Stomach smooth muscle (tissue), 2 donors: ENCODE measurements at regions not wholly inside any gene's neighbourhood (a gene's known extent, or its start where the extent isn't known, plus 50 kb on each side); places are given as distances from the start of the nearest gene placed in this dataset.

ENCODE experiments used
- H3K27ac ChIP-seq: one replicate; pipeline ENCODE4 v1.7.0; 2013; ENCODE audit warnings: mild to moderate bottlenecking, low read length, inconsistent platforms
- H3K27me3 ChIP-seq, 2 donors: one replicate each; pipeline ENCODE4 v1.7.0; 2013; ENCODE audit warnings: low read length in 2 of 2; ENCODE audit not compliant: insufficient read depth in 2 of 2, control insufficient read depth in 1 of 2
- H3K36me3 ChIP-seq, 2 donors: one replicate each; pipeline ENCODE4 v1.7.0; 2013; ENCODE audit warnings: low read length in 2 of 2; ENCODE audit not compliant: control insufficient read depth in 2 of 2, insufficient read depth in 2 of 2
- H3K4me1 ChIP-seq: one replicate; pipeline ENCODE4 v1.7.0; 2013; ENCODE audit warnings: low read length; ENCODE audit not compliant: control insufficient read depth, insufficient read depth
- H3K4me3 ChIP-seq, 2 donors: one replicate each; pipeline ENCODE4 v1.7.0; 2013; ENCODE audit warnings: low read length in 2 of 2
- H3K9ac ChIP-seq, 2 donors: one replicate each; pipeline ENCODE4 v1.7.0; 2013; ENCODE audit warnings: low read length in 2 of 2, mild to moderate bottlenecking in 1 of 2
- H3K9me3 ChIP-seq, 2 donors: one replicate each; pipeline ENCODE4 v1.7.0; 2013; ENCODE audit warnings: low read length in 2 of 2; ENCODE audit not compliant: control insufficient read depth in 2 of 2
- donor health status: healthy.
- donor health status: Pancreatic carcinoma.

DNA sequence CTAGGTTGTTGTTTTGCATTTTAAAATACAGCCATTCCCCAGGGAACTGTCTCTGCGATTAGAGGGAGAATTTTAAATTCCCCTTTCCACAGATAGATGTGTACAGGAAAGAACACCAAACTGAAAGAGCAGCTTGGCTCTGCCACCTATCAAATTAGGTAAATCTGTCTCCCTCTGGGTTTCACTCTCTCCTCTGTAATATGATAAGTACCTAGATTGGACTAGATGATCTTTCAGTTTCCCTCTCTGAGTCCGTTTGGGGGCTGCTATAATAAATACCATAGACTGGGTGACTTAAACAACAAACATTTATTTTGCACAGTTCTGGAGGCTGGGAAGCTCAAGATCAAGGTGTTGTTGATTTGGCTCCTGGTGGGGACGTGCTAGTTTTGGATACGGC, 186.0 kb downstream of the KIF20B start:
- H3K9ac ChIP-seq: no peak overlapping the region
- H3K4me1 ChIP-seq: no peaks in the 10 kb centered on the region
- H3K9me3 ChIP-seq: no peaks in the 10 kb centered on the region
- H3K4me3 ChIP-seq: no peak overlapping the region
- H3K36me3 ChIP-seq: no peaks in the 10 kb centered on the region
- H3K27me3 ChIP-seq: no peaks in the 10 kb centered on the region
- no peak overlapping the region for H3K27ac ChIP-seq

DNA sequence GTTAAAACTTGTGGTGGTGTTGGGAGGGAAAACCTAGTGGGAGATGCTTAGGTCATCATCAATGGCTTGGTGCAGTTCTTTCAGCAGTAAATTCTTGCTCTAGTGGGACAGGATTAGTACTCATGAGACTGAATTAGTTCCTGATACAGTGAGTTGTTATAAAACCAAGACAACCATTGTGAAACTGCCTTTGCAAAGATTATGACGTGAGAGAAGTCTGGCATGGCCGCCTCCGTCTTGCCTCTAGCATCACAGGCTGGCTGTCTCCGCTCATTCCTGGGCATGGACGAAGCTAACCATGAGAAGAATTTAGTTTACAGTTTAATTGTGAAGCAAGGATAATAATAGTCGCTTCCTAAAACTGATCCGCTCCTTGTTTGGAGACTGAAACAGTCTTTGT, 186.4 kb downstream of the KIF20B start:
- no peaks in the 10 kb centered on the region for H3K36me3 ChIP-seq
- no peaks in the 10 kb centered on the region for H3K27me3 ChIP-seq
- no peaks in the 10 kb centered on the region for H3K9me3 ChIP-seq
- H3K4me1 ChIP-seq: no peaks in the 10 kb centered on the region
- H3K4me3 ChIP-seq: no peak overlapping the region
- no peak overlapping the region for H3K27ac ChIP-seq
- H3K9ac ChIP-seq: no peak overlapping the region

DNA sequence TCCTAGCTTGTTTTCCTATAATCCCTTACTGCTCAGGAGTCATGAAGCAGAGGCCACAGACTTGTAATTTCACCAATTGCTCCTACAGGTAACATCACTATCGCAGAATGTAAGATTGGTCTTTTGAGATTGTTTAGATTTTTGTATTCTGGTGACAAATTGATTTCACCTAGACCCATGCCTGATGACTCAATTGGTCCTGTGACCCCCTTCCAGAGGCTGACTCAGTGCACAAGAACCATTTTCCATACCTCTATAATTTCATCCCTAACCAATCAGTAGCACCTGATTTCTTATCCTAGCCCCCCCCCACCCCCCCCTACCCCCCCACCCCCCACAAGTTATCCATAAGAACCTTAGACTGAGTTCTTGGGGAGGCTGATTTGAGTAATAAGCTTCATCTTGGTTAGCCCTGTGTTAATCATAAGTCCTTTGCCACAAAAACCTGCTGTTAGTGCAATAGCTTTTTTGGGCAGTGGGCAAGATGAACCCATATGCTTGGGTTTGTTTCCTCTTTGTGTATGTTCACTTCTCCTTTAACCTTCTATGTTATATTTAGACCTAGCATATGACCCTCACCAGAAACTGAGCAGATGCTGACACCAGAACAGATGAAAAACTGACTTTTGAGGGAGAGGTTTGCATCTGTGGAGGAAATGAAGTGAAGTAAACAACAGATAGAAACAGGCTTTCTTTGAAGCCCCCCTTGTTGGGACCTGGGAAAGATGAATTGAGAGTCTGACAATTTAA, 187.1 kb downstream of the KIF20B start:
- no peaks in the 10 kb centered on the region for H3K27me3 ChIP-seq
- no peaks in the 10 kb centered on the region for H3K9me3 ChIP-seq
- H3K9ac ChIP-seq: no peak overlapping the region
- H3K36me3 ChIP-seq: no peaks in the 10 kb centered on the region
- no peaks in the 10 kb centered on the region for H3K4me1 ChIP-seq
- H3K27ac ChIP-seq: no peak overlapping the region
- no peak overlapping the region for H3K4me3 ChIP-seq

DNA sequence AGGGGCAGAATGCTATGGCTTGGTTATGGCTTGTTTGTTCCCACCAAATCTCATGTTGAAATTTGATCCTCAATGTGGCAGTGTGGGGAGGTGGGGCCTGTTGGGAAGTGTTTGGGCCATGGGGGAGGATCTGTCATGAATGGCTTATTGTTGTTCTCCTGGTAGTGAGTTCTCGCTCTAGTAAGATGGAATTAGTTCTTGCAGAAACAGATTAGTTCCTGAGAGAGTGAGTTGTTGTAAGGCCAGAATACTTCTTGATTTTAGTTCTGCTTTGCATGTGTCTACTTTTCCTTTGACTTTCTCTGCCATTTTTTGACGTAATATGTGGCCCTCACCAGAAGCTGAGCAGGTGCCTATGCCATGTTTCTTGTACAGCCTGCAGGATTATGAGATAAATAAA, 188.2 kb downstream of the KIF20B start:
- Histone ChIP-seq H3K27me3 (no peaks in the 10 kb centered on the region), H3K4me1 (no peaks in the 10 kb centered on the region), H3K4me3 (no peak overlapping the region), H3K27ac (no peak overlapping the region), H3K9me3 (no peaks in the 10 kb centered on the region), H3K9ac (no peak overlapping the region), H3K36me3 (no peaks in the 10 kb centered on the region)

DNA sequence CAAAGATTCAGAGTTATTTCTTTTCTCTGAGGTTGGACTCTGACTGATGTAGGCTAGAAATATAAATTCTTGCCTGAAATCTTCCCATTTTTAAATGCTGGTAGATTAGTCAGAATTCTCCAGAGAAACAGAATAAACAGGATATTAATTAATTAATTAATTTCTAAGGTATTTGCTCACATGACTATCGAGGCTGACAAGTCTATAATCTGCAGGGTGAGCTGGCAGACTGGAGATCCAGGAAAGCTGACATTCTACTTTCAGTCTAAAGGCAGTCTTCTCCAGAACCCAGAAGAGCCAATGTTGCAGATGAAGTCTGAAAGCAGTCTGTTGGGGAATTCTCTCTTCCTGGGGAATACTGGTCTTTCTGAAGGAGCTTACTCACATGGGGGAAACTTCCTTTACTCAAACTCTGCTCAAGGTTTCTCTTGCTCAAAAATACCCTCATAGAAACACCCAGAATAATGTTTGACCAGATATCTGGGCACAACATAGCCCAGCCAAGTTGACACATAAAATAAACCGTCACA, 189.7 kb downstream of the KIF20B start:
- H3K4me1 ChIP-seq: no peaks in the 10 kb centered on the region
- H3K4me3 ChIP-seq: no peak overlapping the region
- no peaks in the 10 kb centered on the region for H3K9me3 ChIP-seq
- H3K9ac ChIP-seq: no peak overlapping the region
- H3K27ac ChIP-seq: no peak overlapping the region
- H3K27me3 ChIP-seq: no peaks in the 10 kb centered on the region
- no peaks in the 10 kb centered on the region for H3K36me3 ChIP-seq

GRCh38 chr10:89894051-89894450, 192.7 kb downstream of the KIF20B start:
- H3K9ac ChIP-seq: no peak overlapping the region
- H3K9me3 ChIP-seq: peaks cover 0 to 4% of the 10 kb centered on the region in 2 donors
- no peaks in the 10 kb centered on the region for H3K27me3 ChIP-seq
- H3K4me3 ChIP-seq: no peak overlapping the region
- H3K27ac ChIP-seq: no peak overlapping the region
- no peaks in the 10 kb centered on the region for H3K36me3 ChIP-seq
- no peaks in the 10 kb centered on the region for H3K4me1 ChIP-seq

DNA sequence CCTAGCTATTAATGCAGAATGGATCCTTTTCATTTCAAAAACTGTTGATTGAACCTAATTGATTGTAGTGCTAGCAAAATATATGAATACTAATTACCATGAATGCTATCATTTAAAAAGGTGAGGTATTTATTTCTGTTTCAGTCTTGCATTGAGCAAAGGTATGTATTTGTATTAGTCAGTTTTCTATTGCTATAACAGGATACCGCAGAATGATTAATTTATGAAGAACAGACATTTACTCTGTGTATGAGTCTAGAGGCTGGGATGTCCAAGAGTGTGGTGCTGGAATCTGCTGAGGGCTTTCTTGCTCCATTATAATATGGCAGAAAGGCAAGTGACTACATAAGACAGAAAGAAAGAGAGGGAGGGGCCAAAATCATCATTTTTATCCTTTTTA, 199.2 kb downstream of the KIF20B start:
- H3K4me1 ChIP-seq: no peaks in the 10 kb centered on the region
- peaks cover 0 to 4% of the 10 kb centered on the region in 2 donors for H3K9me3 ChIP-seq
- H3K9ac ChIP-seq: no peak overlapping the region
- no peaks in the 10 kb centered on the region for H3K27me3 ChIP-seq
- no peak overlapping the region for H3K4me3 ChIP-seq
- H3K36me3 ChIP-seq: no peaks in the 10 kb centered on the region
- H3K27ac ChIP-seq: no peak overlapping the region

DNA sequence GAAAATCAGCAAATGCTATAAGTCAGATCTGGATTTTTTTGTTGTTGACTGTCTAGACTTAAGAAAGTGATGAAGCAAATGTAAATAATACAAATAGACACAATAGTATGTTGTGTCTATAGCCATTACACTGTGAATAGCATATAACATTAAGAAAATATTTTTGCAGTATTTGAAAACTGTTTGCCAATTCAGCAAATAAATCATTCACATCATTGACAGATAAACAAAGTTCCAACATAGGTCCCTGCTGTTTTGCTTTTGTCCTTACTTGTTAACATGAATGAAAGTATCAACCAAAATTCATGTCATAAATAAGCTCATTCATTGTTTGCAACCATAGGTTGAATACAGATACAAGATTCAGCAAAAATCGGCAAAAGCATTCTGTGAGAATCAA, 200.5 kb downstream of the KIF20B start:
- H3K27me3 ChIP-seq: no peaks in the 10 kb centered on the region
- peaks cover 0 to 4% of the 10 kb centered on the region in 2 donors for H3K9me3 ChIP-seq
- no peak overlapping the region for H3K4me3 ChIP-seq
- no peak overlapping the region for H3K9ac ChIP-seq
- no peak overlapping the region for H3K27ac ChIP-seq
- H3K4me1 ChIP-seq: no peaks in the 10 kb centered on the region
- no peaks in the 10 kb centered on the region for H3K36me3 ChIP-seq

DNA sequence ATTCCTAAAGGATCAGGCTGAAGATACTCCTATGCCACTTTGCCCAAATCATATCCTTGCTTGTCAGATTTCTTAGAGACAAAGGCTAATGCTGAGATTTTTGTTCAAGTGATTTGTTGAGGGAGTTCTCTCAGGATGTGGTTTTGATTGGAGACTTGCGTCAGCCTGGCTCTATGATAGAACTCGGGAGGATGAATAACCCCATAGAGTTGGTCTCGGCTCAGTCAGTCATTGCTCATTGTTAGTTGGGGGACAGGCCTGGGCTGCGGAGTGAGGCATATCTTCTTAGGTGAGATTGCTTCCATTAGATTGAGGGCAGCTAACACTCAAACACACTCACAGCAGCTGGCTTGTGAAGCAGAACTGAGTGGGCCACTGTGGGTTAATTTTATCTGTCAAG, 203.4 kb downstream of the KIF20B start:
- Histone ChIP-seq H3K27me3 (no peaks in the 10 kb centered on the region), H3K27ac (no peak overlapping the region), H3K4me1 (no peaks in the 10 kb centered on the region), H3K9me3 (no peaks in the 10 kb centered on the region), H3K4me3 (no peak overlapping the region), H3K9ac (no peak overlapping the region), H3K36me3 (no peaks in the 10 kb centered on the region)

- Histone ChIP-seq H3K27me3 (no peaks in the 10 kb centered on the region), H3K9me3 (no peaks in the 10 kb centered on the region), H3K4me3 (no peak overlapping the region), H3K4me1 (no peaks in the 10 kb centered on the region), H3K9ac (no peak overlapping the region), H3K36me3 (no peaks in the 10 kb centered on the region), H3K27ac (no peak overlapping the region)
Measured at GRCh38 chr10:89909752-89910151, 208.4 kb downstream of the KIF20B start.

GRCh38 chr10:89915021-89915420, 213.6 kb downstream of the KIF20B start:
- no peak overlapping the region for H3K9ac ChIP-seq
- no peak overlapping the region for H3K4me3 ChIP-seq
- H3K9me3 ChIP-seq: no peaks in the 10 kb centered on the region
- no peak overlapping the region for H3K27ac ChIP-seq
- H3K27me3 ChIP-seq: no peaks in the 10 kb centered on the region
- no peaks in the 10 kb centered on the region for H3K36me3 ChIP-seq
- no peaks in the 10 kb centered on the region for H3K4me1 ChIP-seq
